Adrenal gland (tissue), 5 donors: ENCODE measurements at regions not wholly inside any gene's neighbourhood (a gene's known extent, or its start where the extent isn't known, plus 50 kb on each side); places are given as distances from the start of the nearest gene placed in this dataset.

ENCODE experiments used
- POLR2A ChIP-seq, 2 donors: fragments of 450-650 bp; IDR thresholded peaks; one replicate each; pipeline ENCODE4 v1.6.1; 2017; ENCODE audit warnings: antibody characterized with exemption in 2 of 2, mild to moderate bottlenecking in 2 of 2, moderate library complexity in 1 of 2
- TF ChIP-seq, protein P1 (sequence below), 6 experiments: fragments of 450-650 bp in 4 of 6; fragments of 200-600 bp in 2 of 6; sonication (generic) in 1 of 6; IDR thresholded peaks; 1 replicate in 5 of 6; 2 replicates in 1 of 6; pipeline versions ENCODE4 v1.5.1 to v1.8.0; 2016 to 2021; ENCODE audit warnings: antibody characterized with exemption in 6 of 6, mild to moderate bottlenecking in 2 of 6, moderate library complexity in 1 of 6
- donor health status: DM: no; HTN: no; CAD: no.

DNA sequence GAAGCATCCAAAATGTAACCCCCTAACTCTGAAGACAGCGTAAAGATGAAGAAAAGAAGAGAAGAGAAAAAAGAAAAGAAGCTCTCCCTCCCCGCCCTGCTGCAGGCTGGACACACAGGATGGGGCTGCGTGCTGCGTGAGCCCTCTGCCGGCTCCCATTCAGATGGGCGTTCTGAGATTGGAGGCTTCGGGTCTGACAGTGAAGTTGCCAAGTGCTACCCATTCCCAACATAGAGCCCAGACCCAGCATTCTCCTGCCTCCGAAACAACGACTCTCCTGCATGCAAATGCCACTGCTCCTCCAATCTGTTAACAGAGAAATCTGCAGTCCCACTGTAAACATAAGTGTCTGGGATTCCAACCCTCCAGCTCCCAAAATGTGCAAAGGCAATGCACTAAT is 234.9 kb downstream of the BCL11A start:
- TF ChIP-seq, protein P1, sequence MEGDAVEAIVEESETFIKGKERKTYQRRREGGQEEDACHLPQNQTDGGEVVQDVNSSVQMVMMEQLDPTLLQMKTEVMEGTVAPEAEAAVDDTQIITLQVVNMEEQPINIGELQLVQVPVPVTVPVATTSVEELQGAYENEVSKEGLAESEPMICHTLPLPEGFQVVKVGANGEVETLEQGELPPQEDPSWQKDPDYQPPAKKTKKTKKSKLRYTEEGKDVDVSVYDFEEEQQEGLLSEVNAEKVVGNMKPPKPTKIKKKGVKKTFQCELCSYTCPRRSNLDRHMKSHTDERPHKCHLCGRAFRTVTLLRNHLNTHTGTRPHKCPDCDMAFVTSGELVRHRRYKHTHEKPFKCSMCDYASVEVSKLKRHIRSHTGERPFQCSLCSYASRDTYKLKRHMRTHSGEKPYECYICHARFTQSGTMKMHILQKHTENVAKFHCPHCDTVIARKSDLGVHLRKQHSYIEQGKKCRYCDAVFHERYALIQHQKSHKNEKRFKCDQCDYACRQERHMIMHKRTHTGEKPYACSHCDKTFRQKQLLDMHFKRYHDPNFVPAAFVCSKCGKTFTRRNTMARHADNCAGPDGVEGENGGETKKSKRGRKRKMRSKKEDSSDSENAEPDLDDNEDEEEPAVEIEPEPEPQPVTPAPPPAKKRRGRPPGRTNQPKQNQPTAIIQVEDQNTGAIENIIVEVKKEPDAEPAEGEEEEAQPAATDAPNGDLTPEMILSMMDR (IDR thresholded peaks at IDR 0.05), result no peak
- TF ChIP-seq POLR2A (IDR thresholded peaks at IDR 0.05), result no peak
